H1 (cell line): ENCODE measurements at regions not wholly inside any gene's neighbourhood (a gene's known extent, or its start where the extent isn't known, plus 50 kb on each side); places are given as distances from the start of the nearest gene placed in this dataset.
A peak's percentile ranks its signal among the peaks of the same experiment; 100 is the strongest.

Experiments
- CTCF ChIA-PET: fragments of 300-600 bp; sonication (Branson Sonifier 250); formaldehyde crosslinking; loops from one replicate; lab custom pipeline; 2021; ENCODE audit not compliant: partially characterized antibody; lab: Charles Lee
- POLR2A ChIA-PET: fragments of 300-600 bp; sonication (Branson Sonifier 250); formaldehyde crosslinking; loops from one replicate; lab custom pipeline; 2021; ENCODE audit warnings: inconsistent platforms; ENCODE audit not compliant: partially characterized antibody; lab: Charles Lee
- DNase-seq, 2 experiments: peaks; one replicate each; pipeline versions ENCODE4 v3.0.0 to v3.0.0-alpha.2; 2010 to 2022; ENCODE audit warnings: low spot score in 2 of 2, low read depth in 1 of 2, mixed read lengths in 1 of 2
- FAIRE-seq: peaks from 2 replicates; lab custom pipeline; 2011; peaks lifted over from hg19 to GRCh38; lab: Jason Lieb, UNC
- H2AFZ ChIP-seq: 2 replicates; pipeline ENCODE4 v1.8.1; 2012; ENCODE audit warnings: low read length, inconsistent platforms
- H2AK5ac ChIP-seq: 2 replicates; pipeline ENCODE4 v1.6.1; 2013; ENCODE audit warnings: low read depth, low read length
- H2BK120ac ChIP-seq: replicated peaks from 2 replicates; pipeline ENCODE3; 2013; ENCODE audit warnings: low read depth, low read length, inconsistent platforms
- H2BK12ac ChIP-seq: 2 replicates; pipeline ENCODE4 v1.6.1; 2013; ENCODE audit warnings: low read depth, low read length
- H2BK15ac ChIP-seq: 2 replicates; pipeline ENCODE4 v1.6.1; 2013; ENCODE audit warnings: low read length
- H2BK20ac ChIP-seq: 2 replicates; pipeline ENCODE4 v1.6.1; 2013; ENCODE audit warnings: low read length
- H2BK5ac ChIP-seq: 2 replicates; pipeline ENCODE4 v1.6.1; 2013; ENCODE audit warnings: low read depth, low read length
- H3K14ac ChIP-seq: 2 replicates; pipeline ENCODE4 v1.6.1; 2013; ENCODE audit warnings: inconsistent platforms; ENCODE audit not compliant: insufficient read length
- H3K18ac ChIP-seq: 2 replicates; pipeline ENCODE4 v1.6.1; 2013; ENCODE audit warnings: low read length; ENCODE audit errors: extremely low read depth
- H3K23ac ChIP-seq: 2 replicates; pipeline ENCODE4 v1.6.1; 2013; ENCODE audit warnings: inconsistent platforms; ENCODE audit not compliant: insufficient read length
- H3K23me2 ChIP-seq: 2 replicates; pipeline ENCODE4 v1.6.1; 2013; ENCODE audit warnings: low read depth, low read length
- H3K27ac ChIP-seq: 2 replicates; pipeline ENCODE4 v1.6.1; 2011; ENCODE audit warnings: low read depth, low read length, inconsistent platforms
- H3K27me3 ChIP-seq, 4 experiments: replicated peaks in 1 of 4; 1 replicate in 1 of 4; 2 replicates in 3 of 4; pipeline versions ENCODE4 v1.6.1 to v1.8.1; 2011 to 2013; ENCODE audit warnings: low read length in 3 of 4, mild to moderate bottlenecking in 3 of 4, inconsistent platforms in 2 of 4, mixed read lengths in 2 of 4, moderate library complexity in 1 of 4; ENCODE audit not compliant: control insufficient read depth in 3 of 4, insufficient read depth in 3 of 4; ENCODE audit errors: extremely low read depth in 1 of 4
- H3K36me3 ChIP-seq, 4 experiments: 2 replicates each; pipeline versions ENCODE4 v1.6.1 to v1.8.1; 2011 to 2013; ENCODE audit warnings: mild to moderate bottlenecking in 4 of 4, low read length in 3 of 4, moderate library complexity in 2 of 4, control low read depth in 1 of 4, inconsistent platforms in 1 of 4; ENCODE audit not compliant: insufficient read depth in 4 of 4, control insufficient read depth in 2 of 4
- H3K4ac ChIP-seq: replicated peaks from 2 replicates; pipeline ENCODE3; 2013; ENCODE audit warnings: low read length, low read depth, mixed read lengths, inconsistent platforms; ENCODE audit not compliant: insufficient read length
- H3K4me1 ChIP-seq, 4 experiments: replicated peaks in 1 of 4; 1 replicate in 1 of 4; 2 replicates in 3 of 4; pipeline versions ENCODE4 v1.6.1 to v1.8.1; 2011 to 2013; ENCODE audit warnings: low read length in 3 of 4, inconsistent platforms in 2 of 4, mixed read lengths in 1 of 4; ENCODE audit not compliant: insufficient read depth in 4 of 4, control insufficient read depth in 3 of 4
- H3K4me2 ChIP-seq, 2 experiments: 2 replicates each; pipeline versions ENCODE4 v1.6.1 to v1.8.1; 2011 to 2013; ENCODE audit warnings: low read depth in 2 of 2, low read length in 2 of 2, control low read depth in 1 of 2, inconsistent platforms in 1 of 2, mild to moderate bottlenecking in 1 of 2; ENCODE audit not compliant: insufficient read depth in 1 of 2
- H3K4me3 ChIP-seq, 4 experiments: fragments of 200-600, 300-600 bp in 1 of 4; sonication (generic), shearing (Covaris generic), sonication (Bioruptor Twin) in 1 of 4; 2 replicates each; pipeline versions ENCODE4 v1.5.1 to v1.8.1; 2011 to 2016; ENCODE audit warnings: low read length in 4 of 4, low read depth in 3 of 4, control low read depth in 2 of 4, inconsistent platforms in 2 of 4, mild to moderate bottlenecking in 2 of 4, mixed read lengths in 1 of 4, moderate library complexity in 1 of 4; ENCODE audit not compliant: insufficient read depth in 2 of 4; ENCODE audit errors: extremely low read depth in 1 of 4
- H3K56ac ChIP-seq: replicated peaks from 2 replicates; pipeline ENCODE3; 2013; ENCODE audit warnings: low read depth, mild to moderate bottlenecking, mixed read lengths, low read length, inconsistent platforms; ENCODE audit not compliant: insufficient read length
- H3K79me1 ChIP-seq: 2 replicates; pipeline ENCODE4 v1.6.1; 2013; ENCODE audit warnings: low read depth, low read length, control low read depth
- H3K79me2 ChIP-seq, 2 experiments: 2 replicates each; pipeline versions ENCODE4 v1.6.1 to v1.8.1; 2012 to 2013; ENCODE audit warnings: low read length in 2 of 2, mild to moderate bottlenecking in 2 of 2, inconsistent platforms in 1 of 2; ENCODE audit not compliant: insufficient read depth in 2 of 2, control insufficient read depth in 1 of 2
- H3K9ac ChIP-seq, 4 experiments: replicated peaks in 1 of 4; 1 replicate in 1 of 4; 2 replicates in 3 of 4; pipeline versions ENCODE4 v1.6.1 to v1.8.1; 2011 to 2013; ENCODE audit warnings: low read depth in 3 of 4, low read length in 3 of 4, control low read depth in 2 of 4, mild to moderate bottlenecking in 2 of 4, moderate library complexity in 2 of 4, inconsistent platforms in 1 of 4; ENCODE audit errors: extremely low read depth in 1 of 4
- H3K9me3 ChIP-seq, 2 experiments: 2 replicates each; pipeline versions ENCODE4 v1.6.1 to v1.8.1; 2012 to 2013; ENCODE audit warnings: mild to moderate bottlenecking in 2 of 2, moderate library complexity in 2 of 2, control low read depth in 1 of 2, inconsistent platforms in 1 of 2, low read depth in 1 of 2, low read length in 1 of 2, mixed read lengths in 1 of 2; ENCODE audit not compliant: insufficient read depth in 2 of 2
- H4K20me1 ChIP-seq, 2 experiments: replicated peaks in 1 of 2; 2 replicates each; pipeline versions ENCODE3 to v1.8.1; 2011 to 2013; ENCODE audit warnings: inconsistent platforms in 2 of 2, low read length in 2 of 2, mild to moderate bottlenecking in 1 of 2; ENCODE audit not compliant: insufficient read depth in 2 of 2, control insufficient read depth in 1 of 2
- H4K5ac ChIP-seq: 2 replicates; pipeline ENCODE4 v1.6.1; 2013; ENCODE audit warnings: low read length, low read depth, mixed read lengths, inconsistent platforms; ENCODE audit not compliant: insufficient read length
- H4K8ac ChIP-seq: 2 replicates; pipeline ENCODE4 v1.8.0; 2013; ENCODE audit warnings: mild to moderate bottlenecking, moderate library complexity, low read length, inconsistent platforms; ENCODE audit not compliant: insufficient read depth; ENCODE audit errors: extremely low read depth
- H4K91ac ChIP-seq: replicated peaks from 2 replicates; pipeline ENCODE3; 2013; ENCODE audit warnings: low read length, mixed read lengths, inconsistent platforms; ENCODE audit not compliant: insufficient read length
- ASH2L ChIP-seq: fragments of 200-600, 300-600 bp; sonication (generic); IDR thresholded peaks from one replicate; pipeline ENCODE4 v1.7.1; 2017; ENCODE audit warnings: low read length
- CREB1 ChIP-seq: IDR thresholded peaks from 2 replicates; pipeline ENCODE4 v1.6.1; 2012; ENCODE audit warnings: inconsistent platforms
- KDM1A ChIP-seq: fragments of 200-600, 300-600 bp; sonication (generic); IDR thresholded peaks from 2 replicates; pipeline ENCODE4 v1.7.1; 2016; ENCODE audit warnings: mild to moderate bottlenecking, low read length, borderline replicate concordance
- RFX5 ChIP-seq: IDR thresholded peaks from 2 replicates; pipeline ENCODE4 v1.6.1; 2011; ENCODE audit warnings: low read depth, low read length, improper control_type of control experiment, borderline replicate concordance
- SAP30 ChIP-seq: fragments of 300-600 bp; sonication (generic); IDR thresholded peaks from 2 replicates; pipeline ENCODE4 v1.7.1; 2012; ENCODE audit warnings: low read length, moderate library complexity, mild to moderate bottlenecking, inconsistent platforms; ENCODE audit not compliant: insufficient read depth, insufficient replicate concordance
- WGBS, 2 experiments: shearing (Covaris generic) in 1 of 2; methylation state at CpG; one replicate each; pipeline versions ENCODE4 v1.1.6 to v1.1.7; 2013 to 2015; ENCODE audit warnings: low lambda C conversion rate in 2 of 2, mixed read lengths in 2 of 2, inconsistent platforms in 1 of 2, low coverage in 1 of 2, missing lambda C conversion rate in 1 of 2; ENCODE audit not compliant: insufficient replicate concordance in 2 of 2, insufficient coverage in 1 of 2, insufficient read length in 1 of 2; ENCODE audit errors: extremely low coverage in 1 of 2, missing lambda C conversion rate in 1 of 2; 5-methylcytosine and 5-hydroxymethylcytosine counted together
- TF ChIP-seq, protein P1 (sequence below): IDR thresholded peaks from 2 replicates; pipeline ENCODE4 v1.6.1; 2012; ENCODE audit warnings: inconsistent platforms

- H3K4me2 ChIP-seq, result peak overlapping the region in 1 of 2 experiments; percentile 40; a peak in 1 of 4 replicates
- no peaks in the 10 kb centered on the region for H4K20me1 ChIP-seq
- H3K36me3 ChIP-seq, result no peaks in the 10 kb centered on the region
- H2BK12ac ChIP-seq, result 0 out of 2 replicates have a peak overlapping the region, but pooled peaks have one; percentile 90
- 0 out of 2 replicates have a peak overlapping the region, but pooled peaks have one; percentile 57 for H2BK20ac ChIP-seq
- no peak overlapping the region for H3K27ac ChIP-seq
- H2AK5ac ChIP-seq, result no peak overlapping the region; the same call in 1 of the 2 replicates
- no peak overlapping the region for H4K8ac ChIP-seq
- H3K79me2 ChIP-seq, result no peaks in the 10 kb centered on the region
- peak overlapping the region in 1 of 4 experiments; percentile 12; a peak in 1 of 8 replicates for H3K4me3 ChIP-seq
- no peak overlapping the region for H3K9ac ChIP-seq
- no peaks in the 10 kb centered on the region for H3K9me3 ChIP-seq
- POLR2A ChIA-PET, result no interaction called here
- H4K91ac ChIP-seq, result no peak overlapping the region
- no peak overlapping the region for H2BK120ac ChIP-seq
- peak in 1 of 2 experiments; percentile 48 for DNase-seq
- H3K4me1 ChIP-seq, result peaks cover 5 to 30% (median 23%) of the 10 kb centered on the region in 4 experiments
- WGBS, 2 experiments, result 77% methylated on average over 3 of the region's 3 CpGs; no CpG with 5 or more reads in 1 of the 2 experiments
- TF ChIP-seq ASH2L (no peak), SAP30 (no peak), KDM1A (peak; percentile 78), RFX5 (no peak), CREB1 (no peak)
- TF ChIP-seq, protein P1, sequence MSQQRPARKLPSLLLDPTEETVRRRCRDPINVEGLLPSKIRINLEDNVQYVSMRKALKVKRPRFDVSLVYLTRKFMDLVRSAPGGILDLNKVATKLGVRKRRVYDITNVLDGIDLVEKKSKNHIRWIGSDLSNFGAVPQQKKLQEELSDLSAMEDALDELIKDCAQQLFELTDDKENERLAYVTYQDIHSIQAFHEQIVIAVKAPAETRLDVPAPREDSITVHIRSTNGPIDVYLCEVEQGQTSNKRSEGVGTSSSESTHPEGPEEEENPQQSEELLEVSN, result no peak
- TF ChIP-seq, all 59 proteins: peak for 1
- Histone ChIP-seq H3K56ac (no peak overlapping the region), H3K18ac (no peak overlapping the region), H3K14ac (no peak overlapping the region), H4K5ac (no peak overlapping the region), H3K23me2 (peaks cover 4% of the 10 kb centered on the region), H3K4ac (no peak overlapping the region), H2BK15ac (no peak overlapping the region), H3K79me1 (no peaks in the 10 kb centered on the region), H2BK5ac (no peak overlapping the region), H2AFZ (no peak overlapping the region), H3K23ac (no peak overlapping the region), H3K27me3 (peaks cover 2 to 19% (median 15%) of the 10 kb centered on the region in 4 experiments)
- no peak for FAIRE-seq
- CTCF ChIA-PET, result interaction anchor here (0.5 to 6.7 kb wide), 10 partner anchors 8 to 1118 kb away, joined by 3 to 55 read pairs (median 6); no protein-coding TSS in a partner anchor
Observed at GRCh38 chr16:50463581-50464324, 84.4 kb upstream of the NKD1 start.
